OCI-LY3 (cell line): ENCODE measurements at regions not wholly inside any gene's neighbourhood (a gene's known extent, or its start where the extent isn't known, plus 50 kb on each side); places are given as distances from the start of the nearest gene placed in this dataset.

Source experiments
- H2AFZ ChIP-seq: fragments of 200-600, 300-600 bp; shearing (Covaris generic); 2 replicates; pipeline ENCODE4 v1.6.0; 2014; ENCODE audit warnings: antibody characterized with exemption, low read depth, low read length
- H3K27ac ChIP-seq: fragments of 200-600, 300-600 bp; sonication (generic); 2 replicates; pipeline ENCODE4 v1.5.1; 2014; ENCODE audit warnings: mild to moderate bottlenecking, low read length, moderate library complexity, mixed read lengths
- H3K27me3 ChIP-seq: fragments of 200-600, 300-600 bp; sonication (generic); 2 replicates; pipeline ENCODE4 v1.6.1; 2014; ENCODE audit warnings: low read depth, low read length, mixed read lengths
- H3K36me3 ChIP-seq: fragments of 200-600, 300-600 bp; sonication (generic); replicated peaks from 2 replicates; pipeline ENCODE3; 2014; ENCODE audit warnings: low read depth, low read length, mixed read lengths
- H3K4me1 ChIP-seq: fragments of 300-600, 200-600 bp; sonication (generic); 2 replicates; pipeline ENCODE4 v1.6.1; 2014; ENCODE audit warnings: low read length, mixed read lengths
- H3K4me2 ChIP-seq: fragments of 200-600, 300-600 bp; sonication (generic); 2 replicates; pipeline ENCODE4 v1.6.1; 2014; ENCODE audit warnings: low read length, mixed read lengths
- H3K4me3 ChIP-seq: fragments of 300-600, 200-600 bp; sonication (generic); 2 replicates; pipeline ENCODE4 v1.5.1; 2014; ENCODE audit warnings: antibody characterized with exemption, mild to moderate bottlenecking, low read length, moderate library complexity
- H3K79me2 ChIP-seq: fragments of 300-600, 200-600 bp; shearing (Covaris generic); 2 replicates; pipeline ENCODE4 v1.6.1; 2014; ENCODE audit warnings: mild to moderate bottlenecking, low read length, mixed read lengths
- H3K9ac ChIP-seq: fragments of 300-600, 200-600 bp; shearing (Covaris generic); 2 replicates; pipeline ENCODE4 v1.6.0; 2014; ENCODE audit warnings: mild to moderate bottlenecking, low read length, moderate library complexity
- H3K9me3 ChIP-seq: fragments of 200-600, 300-600 bp; shearing (Covaris generic); 2 replicates; pipeline ENCODE4 v1.6.1; 2014; ENCODE audit warnings: low read length, mixed read lengths; ENCODE audit not compliant: insufficient read depth
- H4K20me1 ChIP-seq: fragments of 200-600, 300-600 bp; sonication (generic); 2 replicates; pipeline ENCODE4 v1.6.1; 2016; ENCODE audit warnings: low read length, mixed read lengths; ENCODE audit not compliant: insufficient read depth
- CTCF ChIP-seq: fragments of 200-600, 300-600 bp; sonication (generic); IDR thresholded peaks from 2 replicates; pipeline ENCODE4 v1.5.1; 2014; ENCODE audit warnings: antibody characterized with exemption, low read length, low read depth
- EZH2phosphoT487 ChIP-seq: fragments of 200-600 bp; shearing (Covaris generic); IDR thresholded peaks from 2 replicates; pipeline ENCODE4 v1.6.1; 2018; ENCODE audit warnings: antibody characterized with exemption, mixed run types, low read depth

GRCh38 chr5:4772591-4772990 lies 367.5 kb upstream of the ADAMTS16 start:
- Histone ChIP-seq H2AFZ (no peak overlapping the region), H3K9ac (no peak overlapping the region), H3K79me2 (no peaks in the 10 kb centered on the region), H3K36me3 (no peaks in the 10 kb centered on the region), H3K27me3 (no peaks in the 10 kb centered on the region), H3K4me1 (0 out of 2 replicates have a peak, but pooled peaks cover 4% of the 10 kb centered on the region), H3K4me2 (no peak overlapping the region), H3K4me3 (no peak overlapping the region), H3K27ac (no peak overlapping the region), H4K20me1 (no peaks in the 10 kb centered on the region), H3K9me3 (no peaks in the 10 kb centered on the region)
- no peak for TF ChIP-seq EZH2phosphoT487
- no peak for TF ChIP-seq CTCF

GRCh38 chr5:4773827-4774317 lies 366.3 kb upstream of the ADAMTS16 start:
- no peak for TF ChIP-seq EZH2phosphoT487
- no peak for TF ChIP-seq CTCF
- H3K27ac ChIP-seq = no peak overlapping the region
- H3K4me2 ChIP-seq = no peak overlapping the region
- no peak overlapping the region for H3K4me3 ChIP-seq
- H3K36me3 ChIP-seq = no peaks in the 10 kb centered on the region
- no peaks in the 10 kb centered on the region for H3K4me1 ChIP-seq
- H3K79me2 ChIP-seq = no peaks in the 10 kb centered on the region
- H2AFZ ChIP-seq = no peak overlapping the region
- no peak overlapping the region for H3K9ac ChIP-seq
- H3K27me3 ChIP-seq = no peaks in the 10 kb centered on the region
- no peaks in the 10 kb centered on the region for H4K20me1 ChIP-seq
- no peaks in the 10 kb centered on the region for H3K9me3 ChIP-seq

- Histone ChIP-seq H3K9ac (no peak overlapping the region), H2AFZ (no peak overlapping the region), H3K4me1 (no peaks in the 10 kb centered on the region), H3K4me3 (no peak overlapping the region), H3K27ac (no peak overlapping the region), H3K36me3 (no peaks in the 10 kb centered on the region), H3K9me3 (no peaks in the 10 kb centered on the region), H4K20me1 (no peaks in the 10 kb centered on the region), H3K4me2 (no peak overlapping the region), H3K79me2 (no peaks in the 10 kb centered on the region), H3K27me3 (no peaks in the 10 kb centered on the region)
- TF ChIP-seq CTCF (no peak), EZH2phosphoT487 (no peak)
These were observed 362.7 kb upstream of the ADAMTS16 start for GRCh38 chr5:4777435-4777834.

- Histone ChIP-seq H4K20me1 (no peaks in the 10 kb centered on the region), H3K36me3 (no peaks in the 10 kb centered on the region), H3K9ac (no peak overlapping the region), H3K27me3 (no peaks in the 10 kb centered on the region), H3K79me2 (no peaks in the 10 kb centered on the region), H2AFZ (no peak overlapping the region), H3K4me1 (no peaks in the 10 kb centered on the region), H3K4me3 (no peak overlapping the region), H3K27ac (no peak overlapping the region), H3K4me2 (no peak overlapping the region), H3K9me3 (no peaks in the 10 kb centered on the region)
- TF ChIP-seq CTCF (no peak), EZH2phosphoT487 (no peak)
These were observed 359.5 kb upstream of the ADAMTS16 start for GRCh38 chr5:4780633-4781032.
